H1 (cell line): ENCODE measurements at regions not wholly inside any gene's neighbourhood (a gene's known extent, or its start where the extent isn't known, plus 50 kb on each side); places are given as distances from the start of the nearest gene placed in this dataset.

Source experiments
- CTCF ChIA-PET: fragments of 300-600 bp; sonication (Branson Sonifier 250); formaldehyde crosslinking; loops from one replicate; lab custom pipeline; 2021; ENCODE audit not compliant: partially characterized antibody; lab: Charles Lee
- POLR2A ChIA-PET: fragments of 300-600 bp; sonication (Branson Sonifier 250); formaldehyde crosslinking; loops from one replicate; lab custom pipeline; 2021; ENCODE audit warnings: inconsistent platforms; ENCODE audit not compliant: partially characterized antibody; lab: Charles Lee
- DNase-seq, 2 experiments: peaks; one replicate each; pipeline versions ENCODE4 v3.0.0 to v3.0.0-alpha.2; 2010 to 2022; ENCODE audit warnings: low spot score in 2 of 2, low read depth in 1 of 2, mixed read lengths in 1 of 2
- FAIRE-seq: peaks from 2 replicates; lab custom pipeline; 2011; peaks lifted over from hg19 to GRCh38; lab: Jason Lieb, UNC
- H2AFZ ChIP-seq: 2 replicates; pipeline ENCODE4 v1.8.1; 2012; ENCODE audit warnings: low read length, inconsistent platforms
- H2AK5ac ChIP-seq: 2 replicates; pipeline ENCODE4 v1.6.1; 2013; ENCODE audit warnings: low read depth, low read length
- H2BK120ac ChIP-seq: replicated peaks from 2 replicates; pipeline ENCODE3; 2013; ENCODE audit warnings: low read depth, low read length, inconsistent platforms
- H2BK12ac ChIP-seq: 2 replicates; pipeline ENCODE4 v1.6.1; 2013; ENCODE audit warnings: low read depth, low read length
- H2BK15ac ChIP-seq: 2 replicates; pipeline ENCODE4 v1.6.1; 2013; ENCODE audit warnings: low read length
- H2BK20ac ChIP-seq: 2 replicates; pipeline ENCODE4 v1.6.1; 2013; ENCODE audit warnings: low read length
- H2BK5ac ChIP-seq: 2 replicates; pipeline ENCODE4 v1.6.1; 2013; ENCODE audit warnings: low read depth, low read length
- H3K14ac ChIP-seq: 2 replicates; pipeline ENCODE4 v1.6.1; 2013; ENCODE audit warnings: inconsistent platforms; ENCODE audit not compliant: insufficient read length
- H3K18ac ChIP-seq: 2 replicates; pipeline ENCODE4 v1.6.1; 2013; ENCODE audit warnings: low read length; ENCODE audit errors: extremely low read depth
- H3K23ac ChIP-seq: 2 replicates; pipeline ENCODE4 v1.6.1; 2013; ENCODE audit warnings: inconsistent platforms; ENCODE audit not compliant: insufficient read length
- H3K23me2 ChIP-seq: 2 replicates; pipeline ENCODE4 v1.6.1; 2013; ENCODE audit warnings: low read depth, low read length
- H3K27ac ChIP-seq: 2 replicates; pipeline ENCODE4 v1.6.1; 2011; ENCODE audit warnings: low read depth, low read length, inconsistent platforms
- H3K27me3 ChIP-seq, 4 experiments: replicated peaks in 1 of 4; 1 replicate in 1 of 4; 2 replicates in 3 of 4; pipeline versions ENCODE4 v1.6.1 to v1.8.1; 2011 to 2013; ENCODE audit warnings: low read length in 3 of 4, mild to moderate bottlenecking in 3 of 4, inconsistent platforms in 2 of 4, mixed read lengths in 2 of 4, moderate library complexity in 1 of 4; ENCODE audit not compliant: control insufficient read depth in 3 of 4, insufficient read depth in 3 of 4; ENCODE audit errors: extremely low read depth in 1 of 4
- H3K36me3 ChIP-seq, 4 experiments: 2 replicates each; pipeline versions ENCODE4 v1.6.1 to v1.8.1; 2011 to 2013; ENCODE audit warnings: mild to moderate bottlenecking in 4 of 4, low read length in 3 of 4, moderate library complexity in 2 of 4, control low read depth in 1 of 4, inconsistent platforms in 1 of 4; ENCODE audit not compliant: insufficient read depth in 4 of 4, control insufficient read depth in 2 of 4
- H3K4ac ChIP-seq: replicated peaks from 2 replicates; pipeline ENCODE3; 2013; ENCODE audit warnings: low read length, low read depth, mixed read lengths, inconsistent platforms; ENCODE audit not compliant: insufficient read length
- H3K4me1 ChIP-seq, 4 experiments: replicated peaks in 1 of 4; 1 replicate in 1 of 4; 2 replicates in 3 of 4; pipeline versions ENCODE4 v1.6.1 to v1.8.1; 2011 to 2013; ENCODE audit warnings: low read length in 3 of 4, inconsistent platforms in 2 of 4, mixed read lengths in 1 of 4; ENCODE audit not compliant: insufficient read depth in 4 of 4, control insufficient read depth in 3 of 4
- H3K4me2 ChIP-seq, 2 experiments: 2 replicates each; pipeline versions ENCODE4 v1.6.1 to v1.8.1; 2011 to 2013; ENCODE audit warnings: low read depth in 2 of 2, low read length in 2 of 2, control low read depth in 1 of 2, inconsistent platforms in 1 of 2, mild to moderate bottlenecking in 1 of 2; ENCODE audit not compliant: insufficient read depth in 1 of 2
- H3K4me3 ChIP-seq, 4 experiments: fragments of 200-600, 300-600 bp in 1 of 4; sonication (generic), shearing (Covaris generic), sonication (Bioruptor Twin) in 1 of 4; 2 replicates each; pipeline versions ENCODE4 v1.5.1 to v1.8.1; 2011 to 2016; ENCODE audit warnings: low read length in 4 of 4, low read depth in 3 of 4, control low read depth in 2 of 4, inconsistent platforms in 2 of 4, mild to moderate bottlenecking in 2 of 4, mixed read lengths in 1 of 4, moderate library complexity in 1 of 4; ENCODE audit not compliant: insufficient read depth in 2 of 4; ENCODE audit errors: extremely low read depth in 1 of 4
- H3K56ac ChIP-seq: replicated peaks from 2 replicates; pipeline ENCODE3; 2013; ENCODE audit warnings: low read depth, mild to moderate bottlenecking, mixed read lengths, low read length, inconsistent platforms; ENCODE audit not compliant: insufficient read length
- H3K79me1 ChIP-seq: 2 replicates; pipeline ENCODE4 v1.6.1; 2013; ENCODE audit warnings: low read depth, low read length, control low read depth
- H3K79me2 ChIP-seq, 2 experiments: 2 replicates each; pipeline versions ENCODE4 v1.6.1 to v1.8.1; 2012 to 2013; ENCODE audit warnings: low read length in 2 of 2, mild to moderate bottlenecking in 2 of 2, inconsistent platforms in 1 of 2; ENCODE audit not compliant: insufficient read depth in 2 of 2, control insufficient read depth in 1 of 2
- H3K9ac ChIP-seq, 4 experiments: replicated peaks in 1 of 4; 1 replicate in 1 of 4; 2 replicates in 3 of 4; pipeline versions ENCODE4 v1.6.1 to v1.8.1; 2011 to 2013; ENCODE audit warnings: low read depth in 3 of 4, low read length in 3 of 4, control low read depth in 2 of 4, mild to moderate bottlenecking in 2 of 4, moderate library complexity in 2 of 4, inconsistent platforms in 1 of 4; ENCODE audit errors: extremely low read depth in 1 of 4
- H3K9me3 ChIP-seq, 2 experiments: 2 replicates each; pipeline versions ENCODE4 v1.6.1 to v1.8.1; 2012 to 2013; ENCODE audit warnings: mild to moderate bottlenecking in 2 of 2, moderate library complexity in 2 of 2, control low read depth in 1 of 2, inconsistent platforms in 1 of 2, low read depth in 1 of 2, low read length in 1 of 2, mixed read lengths in 1 of 2; ENCODE audit not compliant: insufficient read depth in 2 of 2
- H4K20me1 ChIP-seq, 2 experiments: replicated peaks in 1 of 2; 2 replicates each; pipeline versions ENCODE3 to v1.8.1; 2011 to 2013; ENCODE audit warnings: inconsistent platforms in 2 of 2, low read length in 2 of 2, mild to moderate bottlenecking in 1 of 2; ENCODE audit not compliant: insufficient read depth in 2 of 2, control insufficient read depth in 1 of 2
- H4K5ac ChIP-seq: 2 replicates; pipeline ENCODE4 v1.6.1; 2013; ENCODE audit warnings: low read length, low read depth, mixed read lengths, inconsistent platforms; ENCODE audit not compliant: insufficient read length
- H4K8ac ChIP-seq: 2 replicates; pipeline ENCODE4 v1.8.0; 2013; ENCODE audit warnings: mild to moderate bottlenecking, moderate library complexity, low read length, inconsistent platforms; ENCODE audit not compliant: insufficient read depth; ENCODE audit errors: extremely low read depth
- H4K91ac ChIP-seq: replicated peaks from 2 replicates; pipeline ENCODE3; 2013; ENCODE audit warnings: low read length, mixed read lengths, inconsistent platforms; ENCODE audit not compliant: insufficient read length
- EGR1 ChIP-seq: IDR thresholded peaks from 2 replicates; pipeline ENCODE4 v1.6.1; 2011; ENCODE audit warnings: low read depth, low read length, borderline replicate concordance
- HDAC2 ChIP-seq, 2 experiments: fragments of 300-600 bp in 1 of 2; sonication (generic) in 1 of 2; IDR thresholded peaks; 2 replicates each; pipeline ENCODE4 v1.6.1; 2011 to 2012; ENCODE audit warnings: low read depth in 2 of 2, low read length in 2 of 2, mild to moderate bottlenecking in 2 of 2, moderate library complexity in 2 of 2, borderline replicate concordance in 1 of 2, inconsistent platforms in 1 of 2
- NRF1 ChIP-seq: IDR thresholded peaks from 2 replicates; pipeline ENCODE4 v1.6.1; 2011; ENCODE audit warnings: mild to moderate bottlenecking, low read depth, low read length, improper control_type of control experiment
- POLR2A ChIP-seq, 2 experiments: IDR thresholded peaks; 1 replicate in 1 of 2; 2 replicates in 1 of 2; pipeline ENCODE4 v1.6.1; 2011; ENCODE audit warnings: low read depth in 2 of 2, low read length in 2 of 2, mild to moderate bottlenecking in 2 of 2; ENCODE audit errors: control extremely low read depth in 1 of 2
- RBBP5 ChIP-seq: IDR thresholded peaks from 2 replicates; pipeline ENCODE4 v1.7.1; 2012; ENCODE audit warnings: low read depth, mild to moderate bottlenecking, inconsistent platforms, low read length, moderate library complexity, borderline replicate concordance
- SIRT6 ChIP-seq: IDR thresholded peaks from one replicate; pipeline ENCODE4 v1.7.1; 2012; ENCODE audit warnings: low read length, inconsistent platforms
- SIX5 ChIP-seq: IDR thresholded peaks from 2 replicates; pipeline ENCODE4 v1.6.1; 2011; ENCODE audit warnings: mild to moderate bottlenecking, low read depth, low read length
- TAF7 ChIP-seq: optimal IDR thresholded peaks from 2 replicates; pipeline ENCODE3; 2011; ENCODE audit warnings: low read depth, mild to moderate bottlenecking, inconsistent platforms, low read length, moderate library complexity, borderline replicate concordance
- TBP ChIP-seq: IDR thresholded peaks from 2 replicates; pipeline ENCODE4 v1.6.1; 2011; ENCODE audit warnings: low read depth, low read length, improper control_type of control experiment
- YY1 ChIP-seq: IDR thresholded peaks from 2 replicates; pipeline ENCODE4 v1.6.1; 2011; ENCODE audit warnings: low read depth, mild to moderate bottlenecking, low read length
- WGBS, 2 experiments: shearing (Covaris generic) in 1 of 2; methylation state at CpG; one replicate each; pipeline versions ENCODE4 v1.1.6 to v1.1.7; 2013 to 2015; ENCODE audit warnings: low lambda C conversion rate in 2 of 2, mixed read lengths in 2 of 2, inconsistent platforms in 1 of 2, low coverage in 1 of 2, missing lambda C conversion rate in 1 of 2; ENCODE audit not compliant: insufficient replicate concordance in 2 of 2, insufficient coverage in 1 of 2, insufficient read length in 1 of 2; ENCODE audit errors: extremely low coverage in 1 of 2, missing lambda C conversion rate in 1 of 2; 5-methylcytosine and 5-hydroxymethylcytosine counted together

GRCh38 chr1:182255494-182255893 lies 136.1 kb downstream of the GLUL start:
- Histone ChIP-seq H3K4me2 (no peak overlapping the region), H3K9ac (no peak overlapping the region), H3K79me2 (no peaks in the 10 kb centered on the region), H4K5ac (no peak overlapping the region), H4K91ac (no peak overlapping the region), H3K9me3 (no peaks in the 10 kb centered on the region), H3K4ac (no peak overlapping the region), H3K27me3 (no peaks in the 10 kb centered on the region), H2AK5ac (no peak overlapping the region), H3K27ac (no peak overlapping the region), H3K4me3 (no peak overlapping the region), H2BK12ac (no peak overlapping the region), H2AFZ (no peak overlapping the region), H3K23me2 (no peaks in the 10 kb centered on the region), H3K56ac (no peak overlapping the region), H3K79me1 (no peaks in the 10 kb centered on the region), H2BK20ac (no peak overlapping the region), H3K36me3 (no peaks in the 10 kb centered on the region), H3K18ac (no peak overlapping the region), H4K20me1 (no peaks in the 10 kb centered on the region), H3K4me1 (no peaks in the 10 kb centered on the region), H3K23ac (no peak overlapping the region), H2BK15ac (no peak overlapping the region), H4K8ac (no peak overlapping the region), H3K14ac (no peak overlapping the region), H2BK120ac (no peak overlapping the region), H2BK5ac (no peak overlapping the region)
- POLR2A ChIA-PET: interaction anchor here (0.7 kb wide), 1 partner anchor 134 kb away, joined by 3 read pairs; no protein-coding TSS in a partner anchor
- no peak for TF ChIP-seq POLR2A (IDR thresholded peaks at IDR 0.05; ENCODE audit: control extremely low read depth in 1 of 2, low read depth in 2 of 2, low read length in 2 of 2)
- no peak for TF ChIP-seq NRF1
- TF ChIP-seq SIRT6: no peak
- TF ChIP-seq HDAC2 (IDR thresholded peaks at IDR 0.05; ENCODE audit: borderline replicate concordance in 1 of 2, low read depth in 2 of 2, low read length in 2 of 2): no peak
- TF ChIP-seq TAF7: no peak
- TF ChIP-seq EGR1: no peak
- no peak for TF ChIP-seq YY1
- no peak for TF ChIP-seq RBBP5
- TF ChIP-seq SIX5: no peak
- no peak for TF ChIP-seq TBP
- FAIRE-seq (no peak), DNase-seq (no peak)
- CTCF ChIA-PET: interaction anchor here (0.9 to 1.2 kb wide), 4 partner anchors 14 to 166 kb away, joined by 3 to 4 read pairs (median 4); no protein-coding TSS in a partner anchor
- 83% methylated on average over 4 of the region's 4 CpGs; no CpG with 5 or more reads in 1 of the 2 experiments for whole genome bisulfite sequencing, 2 experiments
